ENCODE measurements at regions not wholly inside any gene's neighbourhood (a gene's known extent, or its start where the extent isn't known, plus 50 kb on each side); places are given as distances from the start of the nearest gene placed in this dataset.
A peak's percentile ranks its signal among the peaks of the same experiment; 100 is the strongest.

DNA sequence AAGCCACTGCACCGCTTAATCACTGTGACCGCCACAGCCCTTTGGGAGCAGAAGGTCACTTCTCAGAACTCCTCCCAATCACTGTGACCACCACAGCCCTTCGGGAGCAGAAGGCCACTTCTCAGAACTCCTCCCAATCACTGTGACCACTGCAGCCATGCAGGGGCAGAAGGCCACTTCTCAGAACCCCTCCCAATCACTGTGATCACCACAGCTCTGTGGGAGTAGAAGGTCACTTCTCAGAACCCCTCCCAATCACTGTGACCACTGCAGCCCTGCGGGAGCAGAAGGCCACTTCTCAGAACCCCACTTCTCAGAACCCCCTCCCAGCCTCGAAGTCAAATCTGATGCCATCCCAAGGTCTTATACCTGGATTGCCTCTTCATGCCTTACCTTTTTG lies 56.8 kb upstream of the DAPL1 start:
- H3K36me3 ChIP-seq (replicated peaks in 1 of 2): no peaks in the 10 kb centered on the region
- WGBS, 4 donors: 69 to 80% (median 74%) methylated on average over 5 of the region's 5 CpGs
- H3K4me3 ChIP-seq: no peak overlapping the region
- no peak for DNase-seq
- H3K27me3 ChIP-seq: no peaks in the 10 kb centered on the region
- intact Hi-C loops (cut with DNase I): no loop called here
- peaks cover 7% of the 10 kb centered on the region in 2 donors for H3K4me1 ChIP-seq (replicated peaks in 1 of 2)
- no peak overlapping the region for H3K27ac ChIP-seq
- TF ChIP-seq, protein P1, sequence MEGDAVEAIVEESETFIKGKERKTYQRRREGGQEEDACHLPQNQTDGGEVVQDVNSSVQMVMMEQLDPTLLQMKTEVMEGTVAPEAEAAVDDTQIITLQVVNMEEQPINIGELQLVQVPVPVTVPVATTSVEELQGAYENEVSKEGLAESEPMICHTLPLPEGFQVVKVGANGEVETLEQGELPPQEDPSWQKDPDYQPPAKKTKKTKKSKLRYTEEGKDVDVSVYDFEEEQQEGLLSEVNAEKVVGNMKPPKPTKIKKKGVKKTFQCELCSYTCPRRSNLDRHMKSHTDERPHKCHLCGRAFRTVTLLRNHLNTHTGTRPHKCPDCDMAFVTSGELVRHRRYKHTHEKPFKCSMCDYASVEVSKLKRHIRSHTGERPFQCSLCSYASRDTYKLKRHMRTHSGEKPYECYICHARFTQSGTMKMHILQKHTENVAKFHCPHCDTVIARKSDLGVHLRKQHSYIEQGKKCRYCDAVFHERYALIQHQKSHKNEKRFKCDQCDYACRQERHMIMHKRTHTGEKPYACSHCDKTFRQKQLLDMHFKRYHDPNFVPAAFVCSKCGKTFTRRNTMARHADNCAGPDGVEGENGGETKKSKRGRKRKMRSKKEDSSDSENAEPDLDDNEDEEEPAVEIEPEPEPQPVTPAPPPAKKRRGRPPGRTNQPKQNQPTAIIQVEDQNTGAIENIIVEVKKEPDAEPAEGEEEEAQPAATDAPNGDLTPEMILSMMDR (IDR thresholded peaks at IDR 0.05): no peak
- no peak for TF ChIP-seq POLR2A (IDR thresholded peaks at IDR 0.05)
- H3K9me3 ChIP-seq (replicated peaks in 1 of 3): no peaks in the 10 kb centered on the region

DNA sequence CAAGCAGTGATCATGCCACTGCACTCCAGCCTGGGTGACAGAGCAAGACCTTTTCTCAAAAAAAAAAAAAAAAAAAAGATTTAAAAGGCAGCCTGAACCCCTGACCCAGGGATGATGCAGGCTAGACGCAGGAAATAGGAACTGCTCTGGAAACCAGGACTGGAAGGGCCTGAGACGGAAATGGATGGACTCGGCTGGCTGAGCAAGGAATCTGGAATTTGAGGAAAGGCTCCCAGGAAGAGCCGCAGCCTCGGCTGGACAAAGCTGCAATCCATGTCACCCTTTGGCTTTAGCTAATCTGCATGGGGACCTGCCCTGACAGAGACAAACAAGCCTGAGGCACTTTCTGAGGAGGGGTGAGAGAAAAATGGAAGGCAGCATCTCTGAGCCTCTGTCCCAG lies 55.0 kb upstream of the DAPL1 start:
- H3K4me3 ChIP-seq: no peak overlapping the region
- TF ChIP-seq, protein P1 (IDR thresholded peaks at IDR 0.05): no peak
- no peak for TF ChIP-seq POLR2A (IDR thresholded peaks at IDR 0.05)
- intact Hi-C loops (cut with DNase I): loop anchor here (10.0 kb wide), 3 partner anchors 285 to 565 kb away; partner anchors contain the start of genes CCDC148 (in 1 of the 2) and PKP4 (in 1 of the 2)
- H3K27me3 ChIP-seq: no peaks in the 10 kb centered on the region
- peak in 1 of 7 donors; percentile 32 for DNase-seq
- peaks cover 10 to 14% of the 10 kb centered on the region in 2 donors for H3K4me1 ChIP-seq (replicated peaks in 1 of 2)
- H3K36me3 ChIP-seq (replicated peaks in 1 of 2): no peaks in the 10 kb centered on the region
- H3K27ac ChIP-seq: peak overlapping the region in 1 of 5 donors; percentile 55
- WGBS, 4 donors: 73 to 85% (median 79%) methylated on average over 5 of the region's 5 CpGs
- H3K9me3 ChIP-seq (replicated peaks in 1 of 3): no peaks in the 10 kb centered on the region

DNA sequence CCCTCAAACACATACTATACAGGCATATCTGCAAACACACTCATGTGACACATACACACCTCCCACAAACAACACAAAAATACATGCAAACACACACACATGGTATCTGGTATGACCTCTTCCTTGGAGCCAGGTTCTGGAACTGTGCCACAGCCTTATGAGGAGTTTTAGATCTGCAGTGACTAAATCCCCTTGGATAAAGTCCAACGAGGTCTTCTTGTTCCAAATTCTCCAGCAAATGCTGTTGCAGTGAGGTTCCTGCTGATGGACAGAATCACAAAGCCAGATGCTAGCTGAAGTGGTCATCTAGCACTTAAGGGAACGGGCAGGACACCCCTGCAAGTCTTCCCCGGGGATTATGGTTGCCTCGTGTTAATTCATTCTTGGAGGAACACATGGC lies 54.5 kb upstream of the DAPL1 start:
- WGBS, 4 donors: 75 to 93% (median 77%) methylated on average over 3 to 4 of the region's 4 CpGs
- H3K9me3 ChIP-seq (replicated peaks in 1 of 3): no peaks in the 10 kb centered on the region
- peaks cover 10 to 14% of the 10 kb centered on the region in 2 donors for H3K4me1 ChIP-seq (replicated peaks in 1 of 2)
- H3K36me3 ChIP-seq (replicated peaks in 1 of 2): no peaks in the 10 kb centered on the region
- no peaks in the 10 kb centered on the region for H3K27me3 ChIP-seq
- peak in 4 of 7 donors; percentile 17 to 39 (median 36) for DNase-seq
- TF ChIP-seq, protein P1 (IDR thresholded peaks at IDR 0.05): no peak
- no peak for TF ChIP-seq POLR2A (IDR thresholded peaks at IDR 0.05)
- intact Hi-C loops (cut with DNase I): loop anchor here (10.0 kb wide), 3 partner anchors 286 to 566 kb away; partner anchors contain the start of genes CCDC148 (in 1 of the 2) and PKP4 (in 1 of the 2)
- H3K4me3 ChIP-seq: no peak overlapping the region
- peak overlapping the region in 1 of 5 donors; percentile 55 for H3K27ac ChIP-seq

DNA sequence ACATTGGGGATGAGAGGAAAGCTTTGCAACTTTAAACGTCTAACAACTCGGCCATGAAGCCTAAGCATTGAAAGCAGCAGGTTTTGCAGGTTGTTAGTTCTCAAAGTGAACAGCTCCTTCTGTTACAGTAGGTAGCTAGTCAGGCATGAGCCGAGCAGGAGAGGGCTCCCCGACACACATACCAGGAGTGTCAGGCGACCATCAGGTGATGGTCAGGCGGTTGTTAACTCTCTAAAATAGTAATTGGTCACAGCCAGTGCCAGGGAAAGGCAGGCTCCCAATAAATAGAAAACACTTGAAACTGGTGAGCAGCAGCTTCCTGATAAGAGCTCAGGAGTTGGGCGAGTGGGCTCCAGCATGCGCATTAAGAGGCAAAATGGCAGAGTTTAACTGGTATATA lies 53.5 kb upstream of the DAPL1 start:
- TF ChIP-seq, protein P1 (IDR thresholded peaks at IDR 0.05): no peak
- TF ChIP-seq POLR2A (IDR thresholded peaks at IDR 0.05): no peak
- Histone ChIP-seq H3K4me1 (replicated peaks in 1 of 2) (peaks cover 10 to 14% of the 10 kb centered on the region in 2 donors), H3K27me3 (no peaks in the 10 kb centered on the region), H3K9me3 (replicated peaks in 1 of 3) (no peaks in the 10 kb centered on the region), H3K4me3 (no peak overlapping the region), H3K27ac (no peak overlapping the region), H3K36me3 (replicated peaks in 1 of 2) (no peaks in the 10 kb centered on the region)
- no peak for DNase-seq
- 94 to 99% (median 96%) methylated on average over 8 of the region's 8 CpGs for WGBS, 4 donors
- intact Hi-C loops (cut with DNase I): loop anchor here (10.0 kb wide), 3 partner anchors 287 to 567 kb away; partner anchors contain the start of genes CCDC148 (in 1 of the 2) and PKP4 (in 1 of the 2)
